HepG2 (cell line): ENCODE measurements at regions not wholly inside any gene's neighbourhood (a gene's known extent, or its start where the extent isn't known, plus 50 kb on each side); places are given as distances from the start of the nearest gene placed in this dataset.

Source experiments
- ATAC-seq: fragments of 200-7000 bp; cut with Tn5 transposase; 3 replicates; pipeline ENCODE4 v1.9.1; 2020; ENCODE audit warnings: mild to moderate bottlenecking, moderate library complexity
- BruUV-seq: library from RNA; stranded (reverse); fragments of 400-500 nt; replicated peaks from 2 replicates; lab custom pipeline; 2021; lab: Mats Ljungman, UMichigan
- CTCF ChIA-PET: fragments of 300-600 bp; formaldehyde crosslinking; extraction: SDS; loops from one replicate; lab custom pipeline; 2021; ENCODE audit warnings: low total read pairs, inconsistent platforms, low intra/inter-chr PET ratio; lab: Yijun Ruan, JAX
- POLR2A ChIA-PET: fragments of 350-600 bp; sonication (Branson Sonifier 250); formaldehyde crosslinking; loops from one replicate; lab custom pipeline; 2020; ENCODE audit warnings: antibody characterized with exemption, inconsistent platforms; lab: Yijun Ruan, JAX
- DNase-seq: peaks from one replicate; pipeline ENCODE4 v3.0.0-alpha.2; 2015; ENCODE audit warnings: low spot score
- FAIRE-seq: peaks from 3 replicates; lab custom pipeline; 2011; peaks lifted over from hg19 to GRCh38; lab: Jason Lieb, UNC
- H2AFZ ChIP-seq: one replicate; pipeline ENCODE4 v1.6.1; 2011; ENCODE audit warnings: low read length, inconsistent platforms
- H3K27ac ChIP-seq: fragments of 300-600 bp; 3 replicates; pipeline ENCODE4 v1.8.0; 2011; ENCODE audit warnings: mixed run types, mild to moderate bottlenecking, mixed read lengths, low read length, inconsistent platforms; ENCODE audit not compliant: insufficient read depth; ENCODE audit errors: extremely low read length
- H3K27me3 ChIP-seq, 2 experiments: fragments of 200-600 bp in 1 of 2; 2 replicates in 1 of 2; 3 replicates in 1 of 2; pipeline versions ENCODE4 v1.6.0 to v1.8.0; 2011; ENCODE audit warnings: low read length in 2 of 2, mild to moderate bottlenecking in 2 of 2, moderate library complexity in 2 of 2, inconsistent platforms in 1 of 2; ENCODE audit not compliant: insufficient read depth in 2 of 2, control insufficient read depth in 1 of 2
- H3K36me3 ChIP-seq, 2 experiments: fragments of 200-600 bp in 1 of 2; replicated peaks in 1 of 2; 2 replicates in 1 of 2; 3 replicates in 1 of 2; pipeline versions ENCODE4 v1.5.1 to v1.8.0; 2011; ENCODE audit warnings: low read length in 2 of 2, inconsistent platforms in 1 of 2; ENCODE audit not compliant: insufficient read depth in 2 of 2, control insufficient read depth in 1 of 2
- H3K4me1 ChIP-seq: 2 replicates; pipeline ENCODE4 v1.5.1; 2012; ENCODE audit warnings: low read length, inconsistent platforms; ENCODE audit not compliant: insufficient read depth
- H3K4me2 ChIP-seq: 2 replicates; pipeline ENCODE4 v1.6.0; 2011; ENCODE audit warnings: low read depth, low read length, inconsistent platforms
- H3K4me3 ChIP-seq, 3 experiments: fragments of 200-600 bp in 1 of 3; sonication (generic), shearing (Covaris generic) in 1 of 3; replicated peaks in 1 of 3; 2 replicates each; pipeline ENCODE4 v1.5.1; 2011 to 2016; ENCODE audit warnings: low read length in 3 of 3, inconsistent platforms in 2 of 3, low read depth in 2 of 3, mild to moderate bottlenecking in 2 of 3, control low read depth in 1 of 3, mixed read lengths in 1 of 3; ENCODE audit not compliant: insufficient read depth in 1 of 3
- H3K79me2 ChIP-seq: one replicate; pipeline ENCODE4 v1.6.1; 2011; ENCODE audit warnings: low read length, inconsistent platforms; ENCODE audit not compliant: insufficient read depth
- H3K9ac ChIP-seq: 2 replicates; pipeline ENCODE4 v1.6.0; 2011; ENCODE audit warnings: mild to moderate bottlenecking, low read depth, low read length, inconsistent platforms; ENCODE audit not compliant: insufficient read depth
- H3K9me3 ChIP-seq: 2 replicates; pipeline ENCODE4 v1.5.1; 2012; ENCODE audit warnings: mild to moderate bottlenecking, low read length
- H4K20me1 ChIP-seq: 2 replicates; pipeline ENCODE4 v1.6.0; 2011; ENCODE audit warnings: inconsistent platforms, mild to moderate bottlenecking, low read length, moderate library complexity; ENCODE audit not compliant: insufficient read depth
- ARNT2 ChIP-seq: sonication (generic); formaldehyde crosslinking; IDR thresholded peaks from 2 replicates; pipeline ENCODE4 v1.8.0; 2022; ENCODE audit warnings: mild to moderate bottlenecking, low read depth, missing genetic modification reagents, moderate library complexity
- GATA4 ChIP-seq: sonication (generic); IDR thresholded peaks from 2 replicates; pipeline ENCODE4 v1.6.1; 2016; ENCODE audit warnings: antibody characterized with exemption, low read depth, borderline replicate concordance
- GLMP ChIP-seq: sonication (generic); formaldehyde crosslinking; IDR thresholded peaks from 2 replicates; pipeline ENCODE4 v1.9.0; 2021; ENCODE audit warnings: missing genetic modification reagents, mild to moderate bottlenecking, borderline replicate concordance
- IKZF4 ChIP-seq: sonication (generic); formaldehyde crosslinking; IDR thresholded peaks from 2 replicates; pipeline ENCODE4 v1.5.1; 2020; ENCODE audit warnings: borderline replicate concordance, mild to moderate bottlenecking, low read depth, missing genetic modification reagents; ENCODE audit errors: not compliant biosample characterization
- ISL2 ChIP-seq: sonication (generic); formaldehyde crosslinking; IDR thresholded peaks from 2 replicates; pipeline ENCODE4 v1.5.0; 2020; ENCODE audit warnings: missing genetic modification reagents
- KMT2A ChIP-seq: sonication (generic); formaldehyde crosslinking; IDR thresholded peaks from 2 replicates; pipeline ENCODE4 v1.4.0; 2020; ENCODE audit warnings: missing genetic modification reagents
- MIER2 ChIP-seq: IDR thresholded peaks from 2 replicates; pipeline ENCODE4 v1.6.1; 2016; ENCODE audit warnings: missing biosample characterization, missing genetic modification reagents
- NFIC ChIP-seq: IDR thresholded peaks from 2 replicates; pipeline ENCODE4 v1.6.1; 2012; ENCODE audit warnings: mild to moderate bottlenecking, low read length, inconsistent platforms
- NFRKB ChIP-seq: fragments of 450-650 bp; IDR thresholded peaks from 2 replicates; pipeline ENCODE4 v1.6.1; 2017
- SP2 ChIP-seq: sonication (generic); formaldehyde crosslinking; IDR thresholded peaks from 2 replicates; pipeline ENCODE4 v1.5.1; 2020; ENCODE audit warnings: mild to moderate bottlenecking, missing genetic modification reagents
- SRSF1 ChIP-seq: fragments of 200-400 bp; formaldehyde crosslinking; optimal IDR thresholded peaks from 2 replicates; pipeline ENCODE3; 2017; ENCODE audit warnings: mild to moderate bottlenecking, low read depth, low read length, moderate library complexity
- TRAFD1 ChIP-seq: sonication (generic); formaldehyde crosslinking; IDR thresholded peaks from 2 replicates; pipeline ENCODE4 v1.5.1; 2020; ENCODE audit warnings: missing genetic modification reagents, mild to moderate bottlenecking, borderline replicate concordance
- ZBTB39 ChIP-seq: sonication (generic); formaldehyde crosslinking; IDR thresholded peaks from 2 replicates; pipeline ENCODE4 v1.5.0; 2020; ENCODE audit warnings: missing genetic modification reagents
- ZBTB4 ChIP-seq: sonication (generic); formaldehyde crosslinking; IDR thresholded peaks from 2 replicates; pipeline ENCODE4 v1.4.0; 2020; ENCODE audit warnings: missing genetic modification reagents, mild to moderate bottlenecking, borderline replicate concordance
- ZNF569 ChIP-seq: sonication (generic); formaldehyde crosslinking; IDR thresholded peaks from 2 replicates; pipeline ENCODE4 v1.5.0; 2020; ENCODE audit warnings: mild to moderate bottlenecking, missing genetic modification reagents, moderate library complexity, borderline replicate concordance
- ZNF746 ChIP-seq: sonication (generic); formaldehyde crosslinking; IDR thresholded peaks from 2 replicates; pipeline ENCODE4 v1.8.0; 2022; ENCODE audit warnings: mild to moderate bottlenecking, missing genetic modification reagents
- ZNF879 ChIP-seq: sonication (generic); formaldehyde crosslinking; IDR thresholded peaks from 2 replicates; pipeline ENCODE4 v1.8.1; 2023; ENCODE audit warnings: missing genetic modification reagents
- WGBS: methylation state at CpG from one replicate; pipeline ENCODE4 v1.1.6; 2017; ENCODE audit warnings: low lambda C conversion rate; 5-methylcytosine and 5-hydroxymethylcytosine counted together
- in situ Hi-C: cut with HindIII; loops from 2 replicates; pipeline ENCODE4 v1.10.0; 2017; ENCODE audit warnings: low pct_unique_long_range_greater_than_20kb; ENCODE audit not compliant: extremely low pct_ligation_motif_present
- intact Hi-C: fragments of 100-400 bp; cut with micrococcal nuclease; formaldehyde crosslinking; loops from one replicate; pipeline ENCODE4 v1.10.0; 2022; ENCODE audit not compliant: unreplicated experiment

- TF ChIP-seq NFIC, result no peak
- no peak for TF ChIP-seq SRSF1
- no peak for TF ChIP-seq ARNT2 (CRISPR knock-in tag)
- no peak for TF ChIP-seq GATA4
- TF ChIP-seq NFRKB, result no peak
- TF ChIP-seq ISL2 (CRISPR knock-in tag), result peak; percentile 69
Measured at GRCh38 chr18:75831960-75832359, 404.5 kb upstream of the SMIM21 start (continued).

- WGBS, result 0% methylated on average over 2 of the region's 2 CpGs
- intact Hi-C loops, result no loop called here
- H3K4me2 ChIP-seq, result no peak overlapping the region
- H3K4me1 ChIP-seq, result peaks cover 8% of the 10 kb centered on the region; the same call in 1 of the 2 replicates
- no peak for FAIRE-seq
- no peak overlapping the region for H3K4me3 ChIP-seq
- no peaks in the 10 kb centered on the region for H3K9me3 ChIP-seq
- no peaks in the 10 kb centered on the region for H3K79me2 ChIP-seq
- no peaks in the 10 kb centered on the region for H3K36me3 ChIP-seq
- DNase-seq, result no peak
- no peak overlapping the region for H3K27ac ChIP-seq
- H2AFZ ChIP-seq, result no peak overlapping the region
- H3K27me3 ChIP-seq, result peaks cover 0 to 1% of the 10 kb centered on the region in 2 experiments; a peak in 2 of 5 replicates
- ChIA-PET CTCF (no interaction called here), POLR2A (no interaction called here)
- no peak overlapping the region for H3K9ac ChIP-seq
- H4K20me1 ChIP-seq, result no peaks in the 10 kb centered on the region
- no peak for ATAC-seq
- in situ Hi-C loops, result no loop called here
- no TSS peak for BruUV-seq
- TF ChIP-seq ZNF746 (CRISPR knock-in tag) (no peak), ZNF569 (CRISPR knock-in tag) (no peak), TRAFD1 (CRISPR knock-in tag) (no peak), ZBTB4 (CRISPR knock-in tag) (no peak), MIER2 (CRISPR knock-in tag) (no peak), SP2 (CRISPR knock-in tag) (no peak), IKZF4 (CRISPR knock-in tag) (no peak), ZBTB39 (no peak), KMT2A (no peak), GLMP (CRISPR knock-in tag) (no peak), ZNF879 (no peak), NFRKB (no peak)
Measured at GRCh38 chr18:75830828-75831227, 403.3 kb upstream of the SMIM21 start.
